Central memory CD4-positive, alpha-beta T cell (primary cell): ENCODE measurements at regions not wholly inside any gene's neighbourhood (a gene's known extent, or its start where the extent isn't known, plus 50 kb on each side); places are given as distances from the start of the nearest gene placed in this dataset.

Source experiments
- DNase-seq: peaks from one replicate; pipeline ENCODE4 v3.0.0; 2022

DNA sequence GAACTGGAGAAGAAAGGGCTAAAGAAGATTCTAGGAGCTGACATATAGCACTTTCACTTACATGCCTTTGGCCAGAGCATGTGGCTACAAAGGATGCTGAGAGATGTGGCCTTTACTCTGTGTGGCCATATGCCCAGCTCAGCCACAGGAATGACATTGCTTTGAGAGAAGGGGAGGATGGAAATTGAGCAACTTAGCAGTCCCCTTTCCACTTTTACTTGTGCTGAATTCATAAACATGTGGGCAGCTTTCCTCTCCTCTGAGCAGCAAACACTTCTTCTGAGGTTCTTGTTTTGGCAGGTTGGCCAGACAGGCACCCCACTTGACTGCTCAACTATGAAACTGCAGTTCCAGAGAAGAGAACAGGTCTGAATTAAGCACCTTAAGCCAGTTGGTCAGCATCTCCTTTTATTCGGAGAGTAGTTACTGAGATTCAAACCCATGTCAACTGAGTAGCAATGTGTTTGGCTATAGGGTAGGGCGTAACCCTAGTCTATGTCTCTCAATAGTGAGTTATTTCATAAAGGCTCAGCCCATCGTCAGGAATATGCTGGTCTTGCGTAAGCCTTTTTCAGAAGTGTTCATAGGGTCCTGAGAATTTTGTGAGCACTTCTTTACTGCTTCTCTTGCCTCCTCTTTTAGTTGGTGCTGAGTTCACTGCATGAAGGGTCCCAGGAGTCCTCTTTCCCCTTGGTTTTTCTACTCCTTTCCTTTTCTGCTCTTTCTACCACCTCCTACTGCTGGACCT, 134.5 kb downstream of the PALM2AKAP2 start:
- DNase-seq = no peak

DNA sequence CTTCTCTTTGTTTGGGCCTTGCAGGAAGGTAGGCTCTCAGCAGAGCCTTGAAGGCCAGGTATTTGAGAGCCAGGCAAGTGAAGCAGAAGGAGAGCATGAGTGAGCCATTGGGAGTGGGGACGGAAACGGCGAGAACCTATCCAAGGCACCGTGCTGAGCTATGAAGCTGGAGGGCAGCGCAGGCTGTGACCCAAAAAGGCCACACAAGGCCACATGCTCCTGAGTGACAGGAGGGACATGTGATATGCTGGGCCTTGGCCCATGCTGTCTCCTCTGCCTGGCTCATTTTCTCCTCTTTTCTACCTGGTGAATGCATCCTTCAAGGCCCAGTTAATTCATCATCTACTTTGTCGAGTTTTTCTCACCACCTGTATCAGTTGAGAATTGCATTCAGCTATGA, 136.3 kb downstream of the PALM2AKAP2 start:
- DNase-seq = no peak

DNA sequence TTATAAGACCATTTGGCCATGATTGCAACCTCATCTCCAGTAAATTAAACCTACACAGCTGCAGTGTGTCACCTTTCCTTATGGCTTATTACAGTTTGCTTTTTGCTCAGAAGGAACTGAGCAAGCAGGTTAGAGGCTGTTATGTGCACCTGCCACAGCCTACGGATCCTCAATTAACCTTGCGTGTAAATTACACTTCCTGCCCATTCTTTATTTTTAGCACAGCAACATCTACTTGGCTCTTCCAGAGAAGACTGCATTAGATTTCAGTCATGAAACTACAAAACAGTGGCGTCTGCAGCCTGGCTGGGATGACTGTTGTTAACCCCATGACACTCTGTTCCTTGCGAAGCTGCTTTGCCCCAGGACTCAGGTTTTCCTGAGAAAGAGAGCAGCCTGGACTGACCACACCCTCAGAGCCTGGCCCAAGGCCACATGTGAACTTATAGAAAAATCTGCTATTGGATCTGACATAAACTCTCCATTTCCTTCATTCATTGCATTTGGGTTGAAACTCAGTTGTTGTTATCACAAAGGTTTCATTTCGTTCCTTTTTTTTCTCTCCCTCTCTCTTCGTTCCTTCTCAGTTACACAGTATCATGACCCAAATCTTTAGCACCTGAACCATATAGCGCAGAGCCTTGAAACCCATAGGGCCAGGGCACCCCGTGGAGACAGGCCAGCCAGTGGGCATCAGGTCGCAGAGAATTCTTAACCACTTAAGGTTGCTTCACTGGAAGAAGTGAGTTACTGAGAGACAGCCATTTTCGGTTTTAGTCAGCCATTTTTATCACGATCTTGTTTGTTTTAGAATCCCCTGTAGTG, 138.6 kb downstream of the PALM2AKAP2 start:
- no peak for DNase-seq

DNA sequence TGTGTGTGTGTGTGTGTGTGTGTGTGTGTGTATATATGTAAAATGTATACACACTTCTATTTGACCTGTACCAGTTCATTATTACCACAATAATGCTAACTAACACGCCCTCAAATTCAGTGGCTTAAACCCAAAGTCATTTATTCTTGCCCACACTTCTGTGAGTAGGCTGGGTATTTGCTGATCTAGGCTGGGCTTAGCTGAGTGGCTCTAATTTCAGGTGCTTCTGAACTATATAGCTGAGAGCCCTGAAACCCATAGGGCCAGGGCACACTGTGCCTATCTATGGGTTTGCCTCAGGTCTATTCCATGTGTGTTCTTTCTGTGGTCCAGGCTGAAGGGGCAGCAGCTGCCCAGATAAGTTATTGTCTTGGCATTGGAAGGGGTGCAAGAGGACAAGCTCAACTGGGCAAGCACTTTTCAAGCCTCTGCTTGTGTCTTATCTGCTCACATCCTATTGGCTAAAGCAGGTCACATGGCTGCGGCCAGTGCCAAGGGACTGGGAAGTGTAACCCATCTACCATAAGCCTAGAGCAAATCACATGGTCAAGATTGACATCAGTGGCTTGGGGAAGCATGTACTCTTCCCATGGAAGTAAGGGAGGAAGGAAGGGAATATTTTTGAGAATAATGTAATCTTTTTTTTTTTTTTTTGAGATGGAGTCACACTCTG, 139.9 kb downstream of the PALM2AKAP2 start:
- DNase-seq = no peak

DNA sequence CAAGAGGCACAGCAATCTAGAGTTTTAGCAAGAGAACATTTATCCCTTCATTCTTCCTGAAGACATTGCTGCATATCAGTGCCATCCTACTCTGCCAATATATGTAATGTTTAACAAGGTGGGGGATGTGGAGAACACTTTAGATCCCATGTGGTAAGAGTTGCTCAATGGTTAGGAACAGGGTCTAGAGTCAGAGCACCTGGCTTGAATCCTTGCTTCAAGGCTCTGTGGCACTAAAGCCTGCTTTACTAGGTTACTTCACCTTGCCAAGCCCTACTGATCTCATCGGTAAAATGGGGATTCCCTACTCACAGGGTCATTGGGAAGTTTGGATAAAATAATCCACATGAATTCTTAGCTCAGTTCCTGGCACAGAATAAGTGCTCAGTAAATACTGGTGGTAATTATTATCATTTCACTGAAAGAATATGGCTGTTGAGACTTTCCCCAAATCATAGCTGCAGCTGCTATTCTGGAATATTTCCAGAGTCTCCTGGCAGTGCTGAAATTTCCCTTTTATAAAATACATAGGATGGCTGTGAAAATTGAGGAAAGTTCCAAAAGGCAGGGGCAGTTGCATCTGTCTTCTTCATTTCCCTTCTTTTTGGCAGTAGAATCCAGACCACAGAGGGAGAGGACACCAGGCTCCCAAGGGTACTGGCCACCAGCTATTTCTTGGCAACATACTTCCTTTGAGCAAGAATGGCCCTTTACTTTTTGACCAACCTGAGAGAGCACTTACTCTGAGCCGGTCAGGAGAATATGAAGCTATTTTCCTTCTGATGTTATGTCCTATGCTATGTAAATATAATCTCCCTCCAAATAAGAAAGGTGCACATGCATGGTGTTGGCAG, 142.8 kb downstream of the PALM2AKAP2 start:
- no peak for DNase-seq

DNA sequence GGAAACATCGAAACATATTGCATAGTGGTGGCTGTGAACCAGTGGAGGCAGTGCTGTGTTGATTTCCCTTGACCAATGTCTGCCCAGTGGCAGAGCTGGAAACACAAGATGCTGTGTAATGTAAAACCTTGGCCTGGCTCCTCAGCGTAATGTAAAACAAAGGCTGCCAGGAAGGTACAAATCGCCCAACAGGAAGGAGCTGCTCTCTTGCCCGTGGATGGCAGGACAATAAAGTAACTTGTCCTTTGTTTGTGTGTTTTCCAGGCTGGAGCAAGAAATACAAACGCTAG, 143.4 kb downstream of the PALM2AKAP2 start:
- DNase-seq = no peak

DNA sequence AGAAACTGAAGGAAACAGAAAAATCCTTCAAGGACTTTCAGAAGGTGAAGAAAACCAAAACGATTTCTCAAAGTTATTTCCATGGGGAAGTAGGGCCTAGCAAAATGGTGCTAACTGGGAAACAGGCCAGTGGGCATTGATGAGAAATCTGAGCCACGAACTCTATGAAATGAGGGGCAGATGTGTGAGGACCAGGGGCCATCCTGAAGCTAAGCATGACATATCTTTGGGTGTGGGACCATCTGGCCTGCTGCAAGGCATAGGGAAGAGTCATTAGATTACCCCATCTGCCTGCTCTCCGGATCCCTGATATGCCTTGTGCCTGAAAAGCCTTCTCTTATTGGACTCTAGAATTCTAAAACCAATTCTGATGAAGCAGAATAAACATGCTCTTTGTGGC, 143.8 kb downstream of the PALM2AKAP2 start:
- DNase-seq = no peak

DNA sequence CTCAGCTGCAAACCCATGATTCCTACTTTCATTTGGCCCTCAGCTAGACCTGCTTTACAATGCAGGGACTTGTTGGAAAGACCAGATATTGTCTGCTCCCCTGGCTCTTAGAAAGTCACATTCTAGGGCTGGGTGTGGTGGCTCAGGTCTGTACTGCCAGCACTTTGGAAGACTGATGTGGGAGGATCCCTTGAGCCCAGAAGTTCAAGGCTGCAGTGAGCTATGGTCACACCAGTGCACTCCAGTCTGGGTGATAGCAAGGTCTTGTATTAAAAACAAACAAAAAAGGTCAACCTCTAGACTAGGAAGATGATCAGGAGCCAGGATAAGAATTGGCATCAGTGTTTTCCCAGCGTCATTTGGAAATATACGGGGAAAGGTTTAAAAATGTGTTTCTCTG, 145.8 kb downstream of the PALM2AKAP2 start:
- DNase-seq = no peak

DNA sequence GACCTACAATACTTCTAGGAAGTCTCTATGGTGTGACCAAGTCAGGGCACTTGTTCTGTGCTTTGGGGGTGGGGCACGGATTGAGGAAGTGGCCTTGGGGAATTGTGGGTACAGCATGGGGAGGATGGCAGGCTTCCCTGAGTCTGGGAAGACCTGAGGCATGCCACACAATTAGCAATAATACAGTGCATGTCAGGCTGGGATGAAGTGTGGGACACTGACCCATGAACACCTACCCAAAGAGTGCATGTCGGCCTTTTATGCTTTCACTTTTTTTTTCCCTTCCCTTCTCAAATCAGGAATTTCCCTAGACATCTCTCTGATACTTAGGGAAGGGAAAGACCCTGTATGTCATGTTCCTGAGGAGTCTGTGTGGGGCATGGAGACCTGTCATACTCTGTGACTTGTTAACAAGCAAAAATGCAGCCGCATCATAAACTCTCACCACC, 146.4 kb downstream of the PALM2AKAP2 start:
- DNase-seq = no peak

DNA sequence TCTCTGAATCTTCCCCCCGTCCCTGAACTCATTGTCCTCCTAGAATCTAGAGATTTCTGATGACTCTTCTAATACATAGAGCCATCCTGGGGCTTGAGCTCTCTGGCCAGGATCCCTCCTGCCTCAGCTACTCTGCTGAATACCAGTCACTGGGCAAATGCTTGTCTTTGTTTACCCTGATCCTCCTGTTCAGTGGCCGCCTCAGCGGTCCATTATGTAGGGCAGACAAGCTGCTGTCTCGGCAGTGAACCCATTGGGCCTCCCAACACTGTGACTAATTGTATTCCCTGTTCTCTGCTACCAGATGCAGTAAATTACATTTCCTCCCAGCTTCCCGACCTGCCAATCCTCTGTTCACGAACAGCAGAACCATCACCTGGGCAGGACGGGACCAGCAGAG, 151.6 kb downstream of the PALM2AKAP2 start:
- DNase-seq = no peak

DNA sequence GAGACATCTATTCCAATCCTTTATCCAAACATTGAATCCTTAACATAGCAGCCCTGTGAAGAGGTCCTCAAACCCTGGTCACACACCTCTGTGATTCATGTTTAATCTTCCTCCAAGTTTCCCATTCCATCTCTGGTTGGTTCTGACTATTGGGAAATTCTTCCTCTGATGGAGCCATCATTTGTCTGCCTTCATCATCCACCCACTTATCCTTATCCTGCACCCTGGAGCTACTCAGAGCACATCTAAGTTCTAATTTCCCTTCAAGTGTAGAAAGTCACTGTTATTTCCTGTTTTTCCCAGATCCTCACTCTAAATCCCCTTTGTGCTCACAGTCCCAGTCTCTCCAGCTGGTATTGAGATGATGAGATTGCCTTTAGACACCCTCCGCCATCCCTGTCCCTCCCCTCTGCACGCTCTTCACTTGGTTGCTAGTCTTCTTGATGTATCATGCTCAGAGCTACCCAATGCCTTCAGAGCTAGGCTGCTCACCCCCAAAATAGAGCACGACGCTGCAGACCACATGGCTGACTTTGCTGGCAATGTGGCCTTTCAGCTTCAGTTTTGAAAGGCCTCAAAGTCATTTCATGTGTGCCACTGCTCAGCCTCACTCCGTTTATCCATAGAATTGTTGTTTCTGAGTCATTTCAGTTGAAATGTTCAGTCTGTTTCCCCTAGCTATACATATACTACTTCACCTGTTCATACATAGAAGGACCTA, 154.3 kb downstream of the PALM2AKAP2 start:
- DNase-seq = no peak

DNA sequence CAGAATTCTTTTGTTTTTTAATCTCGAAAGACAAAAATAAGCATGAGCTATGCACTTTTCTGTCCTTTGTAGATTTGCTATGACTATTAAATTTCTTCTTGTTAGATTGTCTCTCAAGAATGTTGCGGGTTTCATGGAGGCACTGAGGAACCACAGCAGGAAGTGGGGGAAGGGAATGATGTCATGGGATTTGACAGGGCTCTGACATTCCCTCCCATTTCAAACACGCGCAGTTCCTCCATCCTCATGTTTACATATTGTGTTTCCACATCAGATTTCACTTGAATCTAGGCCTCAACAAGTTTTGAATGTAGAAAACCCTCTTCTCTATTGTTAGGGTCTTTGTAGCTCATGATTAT, 154.8 kb downstream of the PALM2AKAP2 start:
- DNase-seq = no peak

DNA sequence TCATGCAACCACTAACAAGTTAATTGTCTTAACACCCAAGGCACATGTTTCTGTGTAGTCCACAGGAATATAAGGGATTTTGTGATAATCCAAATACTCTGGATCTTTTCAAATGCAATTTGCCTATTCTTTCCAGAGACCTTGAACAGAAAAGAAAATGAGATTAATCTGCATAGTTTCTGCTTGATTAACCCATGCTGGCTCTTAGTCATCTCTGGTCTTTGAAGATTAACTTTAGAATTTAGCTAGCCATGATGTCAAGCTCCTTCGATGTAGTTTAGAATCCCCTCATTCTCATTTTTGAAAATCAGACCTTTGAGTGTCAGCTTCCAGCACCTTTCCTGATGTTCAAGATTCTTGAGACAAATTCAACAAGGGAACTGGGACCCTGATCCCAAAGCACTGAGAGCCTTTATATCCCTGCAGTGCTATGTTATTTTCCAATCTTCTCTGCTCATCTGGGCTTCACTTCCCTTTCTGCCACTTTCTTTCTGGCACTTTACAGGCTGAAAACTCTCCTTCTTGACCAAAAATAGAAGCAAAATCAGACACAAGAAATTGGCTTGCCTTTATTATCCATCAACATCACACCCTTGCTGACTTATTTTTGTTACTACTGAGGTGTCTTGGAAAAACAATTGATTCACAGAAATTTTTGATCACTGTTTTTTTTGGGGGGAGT, 155.5 kb downstream of the PALM2AKAP2 start:
- DNase-seq = no peak

DNA sequence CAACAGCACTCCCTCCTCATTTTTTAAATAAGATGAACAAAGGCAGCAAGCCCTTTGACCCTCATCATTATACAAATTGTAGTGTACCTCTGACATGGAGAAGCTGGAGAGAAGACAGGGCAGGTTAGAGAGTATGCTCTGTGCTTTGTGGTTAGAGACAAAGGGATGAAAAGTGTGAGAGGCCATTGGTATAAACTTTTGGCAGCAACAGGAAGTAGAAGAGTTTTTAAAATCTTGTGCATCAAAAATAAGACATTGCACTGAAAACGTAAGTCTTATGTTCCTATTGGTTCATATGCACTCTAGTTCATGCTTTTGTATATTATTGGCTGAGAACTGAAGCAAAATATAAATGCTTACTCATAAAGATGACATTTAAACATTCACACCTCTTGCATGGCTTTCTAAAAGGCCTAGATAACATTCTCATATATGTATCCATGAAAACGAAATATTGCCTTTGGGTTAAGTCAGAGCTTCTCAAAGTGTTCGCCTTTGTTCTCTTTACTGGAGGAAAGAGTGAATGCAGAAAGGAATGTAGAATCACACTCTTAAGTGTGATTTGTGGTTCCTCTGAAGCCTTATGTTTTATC, 158.0 kb downstream of the PALM2AKAP2 start:
- DNase-seq = no peak

DNA sequence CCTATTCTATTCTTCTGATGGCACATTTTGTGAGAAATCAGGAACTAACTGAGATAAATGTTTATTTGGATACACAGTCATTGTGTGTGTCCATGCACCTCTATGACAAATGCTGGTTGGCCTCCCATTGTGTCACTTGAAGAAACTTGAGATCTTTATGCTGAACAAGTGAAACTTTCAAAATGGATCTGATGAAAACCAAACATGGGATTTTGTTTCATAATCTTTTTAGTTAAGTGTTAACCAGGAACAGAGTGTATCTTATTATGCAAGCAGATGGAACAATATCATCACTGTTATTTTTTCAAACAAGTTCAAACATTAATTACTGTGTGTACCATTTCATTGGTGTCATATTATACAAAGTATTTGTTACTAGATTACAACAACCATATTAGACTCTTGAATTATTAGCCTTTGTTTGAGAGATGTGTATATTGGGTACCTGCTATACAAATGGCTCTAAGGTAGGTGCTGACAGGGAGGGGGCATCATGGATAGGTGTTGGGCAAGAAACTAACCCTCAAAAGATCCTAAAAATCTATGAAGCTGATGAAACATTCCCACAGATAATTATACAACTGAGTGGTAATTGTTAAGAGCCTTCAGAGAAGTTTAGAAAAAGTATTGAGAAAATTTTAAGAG, 159.8 kb downstream of the PALM2AKAP2 start:
- no peak for DNase-seq

DNA sequence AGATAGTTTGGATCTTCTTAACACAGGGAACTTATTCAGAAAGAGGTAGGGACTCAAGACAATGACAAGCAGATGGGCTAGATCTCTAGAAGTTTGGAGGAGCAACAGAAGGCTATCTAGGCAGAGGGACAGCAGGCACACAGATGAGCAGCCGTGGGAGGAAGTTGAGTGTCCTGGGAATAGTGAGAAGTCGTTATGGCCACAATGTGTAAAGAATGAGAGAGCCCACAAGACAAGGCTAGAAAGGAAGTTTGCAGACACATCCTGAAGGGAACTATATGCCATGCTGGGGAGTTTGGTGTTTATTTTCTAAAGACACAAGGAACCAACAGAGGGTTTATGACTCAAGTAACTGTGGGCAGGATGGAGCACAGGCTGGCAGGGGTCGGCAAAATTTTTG, 160.6 kb downstream of the PALM2AKAP2 start:
- DNase-seq = no peak

DNA sequence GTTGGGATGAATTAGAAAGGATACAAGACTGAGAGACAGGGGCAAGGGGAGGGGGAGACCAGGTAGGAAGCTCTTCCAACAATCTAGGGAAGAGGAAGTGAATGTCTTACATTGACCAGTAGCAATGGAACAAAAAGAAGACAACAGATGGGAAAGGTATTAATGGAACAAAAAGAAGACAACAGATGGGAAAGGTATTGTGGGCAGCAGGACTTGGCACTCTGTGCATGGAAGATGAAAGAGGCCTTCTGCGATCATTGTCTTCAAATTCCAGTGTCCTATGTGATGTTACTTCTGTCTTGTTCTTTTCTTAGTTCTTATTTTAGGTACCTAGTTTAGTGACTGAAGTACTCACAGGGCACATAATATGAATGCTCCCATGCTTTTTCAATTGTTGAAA, 161.8 kb downstream of the PALM2AKAP2 start:
- DNase-seq = no peak

DNA sequence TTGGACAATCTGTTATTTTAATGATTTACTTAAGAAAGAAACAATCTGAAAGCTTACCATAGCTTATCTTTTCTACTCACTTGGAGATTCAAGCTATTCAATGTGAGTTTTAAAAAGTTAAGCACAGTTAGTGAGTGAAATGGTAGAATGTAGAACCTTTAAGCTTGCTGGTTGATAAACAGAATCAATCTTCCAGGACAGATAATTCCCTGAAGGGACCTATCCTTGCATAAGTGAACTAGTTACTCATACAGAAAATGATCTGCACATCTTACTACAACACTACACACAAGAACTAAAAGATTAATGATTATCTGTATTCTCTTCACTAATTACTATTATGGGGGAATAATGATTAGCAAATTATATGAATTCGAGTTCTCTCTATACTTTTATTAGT, 165.6 kb downstream of the PALM2AKAP2 start:
- DNase-seq = no peak

DNA sequence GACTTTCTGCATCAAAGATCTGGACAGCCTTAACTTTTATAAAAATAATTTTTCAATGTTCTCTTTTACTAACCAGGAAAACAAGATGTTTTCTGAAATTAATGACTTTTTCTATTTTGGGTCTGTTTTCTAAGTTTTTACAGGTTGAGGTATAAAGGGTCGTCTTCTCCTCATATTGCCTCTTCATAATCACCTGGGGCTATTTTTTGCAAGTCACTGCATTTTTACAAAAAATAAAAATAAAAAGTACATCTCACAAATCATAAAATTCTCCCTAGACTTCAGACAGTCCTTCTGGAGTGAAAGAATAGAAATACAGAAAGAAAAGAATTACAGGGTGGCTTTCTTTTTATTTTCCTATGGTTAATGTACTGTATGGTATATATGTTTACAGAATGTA, 168.5 kb downstream of the PALM2AKAP2 start:
- no peak for DNase-seq

DNA sequence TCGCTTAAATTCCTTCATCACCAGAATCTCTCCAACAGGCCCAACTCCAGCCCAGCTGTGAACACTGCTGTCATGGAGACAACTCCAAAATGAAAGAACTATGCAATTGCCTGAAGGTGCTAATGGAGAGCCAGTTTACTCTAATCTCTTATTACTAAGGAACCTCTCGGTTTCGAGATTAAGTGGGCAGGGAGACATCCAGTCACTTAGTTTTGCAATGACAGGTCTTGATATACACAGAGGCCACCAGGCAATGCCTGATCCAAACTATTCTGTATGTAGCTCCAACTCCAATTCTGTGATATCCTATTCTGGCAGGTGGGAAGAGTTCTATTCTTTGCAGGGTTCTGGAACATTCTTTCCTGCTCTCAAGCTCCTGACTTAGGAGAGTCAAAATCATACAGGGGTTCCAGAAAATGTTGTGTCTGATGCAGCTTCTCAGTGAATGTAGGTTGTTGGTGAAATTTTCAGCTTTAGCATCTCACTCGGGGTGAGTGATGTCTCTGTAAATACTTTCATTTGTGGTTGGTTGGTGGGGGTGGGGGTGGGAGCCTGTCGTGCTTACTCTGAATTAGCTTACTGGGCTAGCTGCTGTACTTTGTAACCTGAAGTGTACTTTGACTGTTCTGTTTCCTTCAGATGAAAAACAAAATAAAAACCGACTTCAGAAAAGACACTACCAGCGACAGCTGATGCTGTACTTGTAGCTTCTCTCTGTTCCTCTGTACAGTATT, 170.9 kb downstream of the PALM2AKAP2 start:
- DNase-seq = no peak
